Body of pancreas (tissue), 4 donors: ENCODE measurements at regions not wholly inside any gene's neighbourhood (a gene's known extent, or its start where the extent isn't known, plus 50 kb on each side); places are given as distances from the start of the nearest gene placed in this dataset.

Experiments
- ATAC-seq: fragments of 150-250 bp; one replicate; pipeline ENCODE4 v1.9.1; 2016
- DNase-seq, 4 donors: peaks; one replicate each; pipeline ENCODE4 v3.0.0-alpha.2; 2019
- H3K27ac ChIP-seq, 4 donors: fragments of 200-600 bp; sonication (generic); 1 replicate in 3 of 4; 2 replicates in 1 of 4; pipeline versions ENCODE4 v1.5.1 to v1.6.1; 2016 to 2019; ENCODE audit warnings: mild to moderate bottlenecking in 1 of 4, mixed read lengths in 1 of 4, moderate library complexity in 1 of 4
- H3K27me3 ChIP-seq, 2 donors: fragments of 200-600 bp; sonication (generic); one replicate each; pipeline ENCODE4 v1.6.0; 2016; ENCODE audit warnings: mild to moderate bottlenecking in 1 of 2
- H3K36me3 ChIP-seq, 2 donors: fragments of 200-600 bp; sonication (generic); replicated peaks in 1 of 2; 2 replicates each; pipeline ENCODE4 v1.5.1; 2016; ENCODE audit warnings: low read depth in 2 of 2; ENCODE audit not compliant: insufficient read depth in 1 of 2
- H3K4me1 ChIP-seq: fragments of 200-600 bp; sonication (generic); one replicate; pipeline ENCODE4 v1.6.0; 2016
- H3K4me3 ChIP-seq, 2 donors: fragments of 200-600 bp; sonication (generic); 1 replicate in 1 of 2; 2 replicates in 1 of 2; pipeline ENCODE4 v1.5.1; 2016 to 2019
- H3K9me3 ChIP-seq, 3 donors: fragments of 200-600 bp; sonication (generic); 1 replicate in 2 of 3; 2 replicates in 1 of 3; pipeline ENCODE4 v1.5.1; 2016
- CTCF ChIP-seq, 7 experiments: fragments of 450-650 bp in 4 of 7; fragments of 200-600 bp in 3 of 7; sonication (generic) in 3 of 7; IDR thresholded peaks; one replicate each; pipeline ENCODE4 v1.5.1; 2016 to 2019; ENCODE audit warnings: antibody characterized with exemption in 7 of 7
- POLR2A ChIP-seq, 3 donors: fragments of 450-650 bp; IDR thresholded peaks; one replicate each; pipeline ENCODE4 v1.6.1; 2016; ENCODE audit warnings: antibody characterized with exemption in 3 of 3, mild to moderate bottlenecking in 2 of 3
- WGBS, 2 donors: methylation state at CpG; one replicate each; pipeline ENCODE4 v1.1.5; 2017; 5-methylcytosine and 5-hydroxymethylcytosine counted together
- intact Hi-C: fragments of 100-400 bp; cut with DNase I; formaldehyde crosslinking; loops from one replicate; pipeline ENCODE4 v1.15.1; 2023

GRCh38 chr14:104382361-104383087, 197.0 kb upstream of the C14orf180 start:
- Histone ChIP-seq H3K9me3 (no peaks in the 10 kb centered on the region), H3K27ac (no peak overlapping the region), H3K4me1 (no peaks in the 10 kb centered on the region), H3K4me3 (no peak overlapping the region), H3K27me3 (no peaks in the 10 kb centered on the region), H3K36me3 (no peaks in the 10 kb centered on the region)
- TF ChIP-seq POLR2A (IDR thresholded peaks at IDR 0.05), result no peak
- TF ChIP-seq CTCF (IDR thresholded peaks at IDR 0.05), result no peak
- 85% methylated on average over 11 to 20 of the region's 20 CpGs for WGBS, 2 donors
- intact Hi-C loops, result no loop called here
- ATAC-seq (no peak), DNase-seq (no peak)

- no peaks in the 10 kb centered on the region for H3K27me3 ChIP-seq
- no peaks in the 10 kb centered on the region for H3K4me1 ChIP-seq
- DNase-seq (peak in 1 of 4 donors; percentile 4), ATAC-seq (no peak)
- H3K36me3 ChIP-seq, result no peaks in the 10 kb centered on the region
- WGBS, 2 donors, result 38 to 44% methylated on average over 18 to 26 of the region's 26 CpGs
- no peak overlapping the region for H3K4me3 ChIP-seq
- TF ChIP-seq CTCF (IDR thresholded peaks at IDR 0.05) (no peak), POLR2A (IDR thresholded peaks at IDR 0.05) (no peak)
- H3K27ac ChIP-seq, result no peak overlapping the region
- no peaks in the 10 kb centered on the region for H3K9me3 ChIP-seq
- intact Hi-C loops, result no loop called here
These were observed 196.2 kb upstream of the C14orf180 start for GRCh38 chr14:104383088-104383995.

DNA sequence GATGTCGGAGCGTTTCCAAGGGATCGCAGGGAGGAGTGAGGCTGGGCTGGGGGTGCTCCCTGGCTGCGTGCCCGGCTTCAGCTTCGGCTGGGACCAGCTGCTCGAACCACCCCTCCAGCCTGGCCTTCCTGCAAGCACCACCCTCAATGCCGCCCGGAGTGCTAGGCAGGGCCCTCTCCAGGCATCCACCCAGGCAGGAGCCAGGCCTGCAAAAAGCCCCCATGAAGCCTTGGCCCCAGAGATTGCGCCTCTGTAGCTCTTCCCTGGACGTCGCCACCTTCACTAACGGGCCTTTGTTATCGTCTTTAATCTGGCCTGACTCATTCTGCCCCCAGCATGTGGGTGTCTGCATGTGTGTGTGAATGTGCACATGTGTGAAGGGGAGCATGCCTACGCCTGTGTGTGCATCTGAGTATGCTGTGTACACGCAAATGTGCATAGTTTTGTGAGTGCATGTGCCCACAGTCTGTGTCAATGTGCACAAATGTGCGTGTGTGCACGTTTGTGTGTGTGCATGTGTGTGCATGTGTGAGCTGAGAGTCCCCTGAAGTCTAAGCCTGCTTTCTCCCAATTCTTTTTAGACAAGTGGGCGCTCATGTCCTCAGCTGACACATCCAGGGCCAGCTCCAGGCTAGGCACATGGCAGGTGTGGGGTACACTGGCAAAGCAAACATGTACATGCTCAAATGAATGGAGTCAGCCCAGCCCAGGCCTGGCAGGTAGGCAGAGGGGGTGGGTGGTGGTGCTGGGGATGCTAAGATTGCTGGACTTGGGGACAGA, 195.4 kb upstream of the C14orf180 start:
- Histone ChIP-seq H3K9me3 (no peaks in the 10 kb centered on the region), H3K27ac (no peak overlapping the region), H3K4me1 (no peaks in the 10 kb centered on the region), H3K4me3 (no peak overlapping the region), H3K36me3 (no peaks in the 10 kb centered on the region), H3K27me3 (no peaks in the 10 kb centered on the region)
- no peak for ATAC-seq
- WGBS, 2 donors, result 43 to 48% methylated on average over 15 to 19 of the region's 19 CpGs
- intact Hi-C loops, result no loop called here
- DNase-seq, result peak in 1 of 4 donors; percentile 8
- TF ChIP-seq CTCF (IDR thresholded peaks at IDR 0.05) (no peak), POLR2A (IDR thresholded peaks at IDR 0.05) (no peak)

DNA sequence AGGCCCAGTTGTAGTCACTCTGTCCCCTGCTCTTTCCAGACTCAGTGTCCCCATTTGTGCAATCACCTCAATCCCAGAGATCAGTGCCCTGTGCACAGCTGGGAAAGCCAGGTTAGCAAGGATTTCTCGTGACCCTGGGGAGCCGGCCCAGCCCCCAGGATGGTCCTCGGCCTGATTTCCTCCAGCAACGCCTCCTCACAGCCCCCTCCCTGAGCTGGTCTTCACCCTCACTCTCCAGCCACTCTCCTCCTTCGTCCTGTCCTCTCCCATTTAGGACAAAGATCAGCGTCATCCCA, 194.8 kb upstream of the C14orf180 start:
- no peaks in the 10 kb centered on the region for H3K4me1 ChIP-seq
- no peak for ATAC-seq

More for the DNA sequence above, 194.8 kb upstream of the C14orf180 start:
- no peak for TF ChIP-seq CTCF (IDR thresholded peaks at IDR 0.05)
- no peak for TF ChIP-seq POLR2A (IDR thresholded peaks at IDR 0.05)
- intact Hi-C loops, result no loop called here
- Histone ChIP-seq H3K27me3 (no peaks in the 10 kb centered on the region), H3K4me3 (no peak overlapping the region), H3K9me3 (no peaks in the 10 kb centered on the region), H3K36me3 (no peaks in the 10 kb centered on the region), H3K27ac (no peak overlapping the region)
- WGBS, 2 donors, result 79 to 84% methylated on average over 6 of the region's 6 CpGs
- DNase-seq, result peak in 1 of 4 donors; percentile 1
